HEK293T (cell line): ENCODE measurements at regions not wholly inside any gene's neighbourhood (a gene's known extent, or its start where the extent isn't known, plus 50 kb on each side); places are given as distances from the start of the nearest gene placed in this dataset.

Experiments
- BHLHE40 ChIP-seq: fragments of 450-650 bp; IDR thresholded peaks from 2 replicates; pipeline ENCODE4 v1.6.1; 2016; ENCODE audit warnings: mild to moderate bottlenecking, moderate library complexity, borderline replicate concordance
- NFRKB ChIP-seq: fragments of 450-650 bp; IDR thresholded peaks from 2 replicates; pipeline ENCODE4 v1.6.1; 2016; ENCODE audit warnings: mild to moderate bottlenecking, moderate library complexity
- PKNOX1 ChIP-seq: fragments of 450-650 bp; IDR thresholded peaks from 2 replicates; pipeline ENCODE4 v1.6.1; 2016
- TARDBP ChIP-seq: fragments of 450-650 bp; IDR thresholded peaks from 2 replicates; pipeline ENCODE4 v1.6.1; 2016

- TF ChIP-seq BHLHE40 = no peak
- no peak for TF ChIP-seq NFRKB
- no peak for TF ChIP-seq TARDBP
- TF ChIP-seq PKNOX1 = no peak
Observed at GRCh38 chr4:56238251-56238650, 149.0 kb downstream of the AASDH start.
